NB4 (cell line): ENCODE measurements at regions not wholly inside any gene's neighbourhood (a gene's known extent, or its start where the extent isn't known, plus 50 kb on each side); places are given as distances from the start of the nearest gene placed in this dataset.

Experiments used
- CTCF ChIP-seq: IDR thresholded peaks from one replicate; pipeline ENCODE4 v1.5.1; 2012; ENCODE audit warnings: low read depth, low read length
- POLR2A ChIP-seq: IDR thresholded peaks from 2 replicates; pipeline ENCODE4 v1.6.1; 2011; ENCODE audit warnings: mild to moderate bottlenecking; ENCODE audit not compliant: insufficient read length; ENCODE audit errors: extremely low read depth

GRCh38 chr19:30152510-30153291, 210.7 kb downstream of the URI1 start:
- TF ChIP-seq CTCF (no peak), POLR2A (no peak)
